SJCRH30 (cell line): ENCODE measurements at regions not wholly inside any gene's neighbourhood (a gene's known extent, or its start where the extent isn't known, plus 50 kb on each side); places are given as distances from the start of the nearest gene placed in this dataset.

Experiments
- DNase-seq, 2 experiments: peaks; one replicate each; pipeline ENCODE4 v3.0.0-alpha.2; 2015 to 2020
- H3K27ac ChIP-seq: fragments of 250-450 bp; sonication (Bioruptor Pico); 2 replicates; pipeline ENCODE4 v1.5.1; 2020; ENCODE audit warnings: mild to moderate bottlenecking, moderate library complexity
- H3K27me3 ChIP-seq: fragments of 250-450 bp; sonication (Bioruptor Pico); 2 replicates; pipeline ENCODE4 v1.5.1; 2020; ENCODE audit warnings: mild to moderate bottlenecking, moderate library complexity
- H3K36me3 ChIP-seq: fragments of 250-450 bp; sonication (Bioruptor Pico); 2 replicates; pipeline ENCODE4 v1.5.1; 2020; ENCODE audit warnings: mild to moderate bottlenecking, moderate library complexity
- H3K4me1 ChIP-seq: fragments of 250-450 bp; sonication (Bioruptor Pico); 2 replicates; pipeline ENCODE4 v1.5.1; 2020; ENCODE audit warnings: mild to moderate bottlenecking, moderate library complexity
- H3K4me3 ChIP-seq: fragments of 250-450 bp; sonication (Bioruptor Pico); 2 replicates; pipeline ENCODE4 v1.5.1; 2020; ENCODE audit warnings: mild to moderate bottlenecking, moderate library complexity
- H3K9me3 ChIP-seq: fragments of 250-450 bp; sonication (Bioruptor Pico); replicated peaks from 2 replicates; pipeline ENCODE4 v1.5.1; 2020; ENCODE audit warnings: mild to moderate bottlenecking, moderate library complexity

- DNase-seq: no peak
- H3K9me3 ChIP-seq: no peaks in the 10 kb centered on the region
- no peaks in the 10 kb centered on the region for H3K4me1 ChIP-seq
- H3K27me3 ChIP-seq: no peaks in the 10 kb centered on the region
- no peak overlapping the region for H3K4me3 ChIP-seq
- no peak overlapping the region for H3K27ac ChIP-seq
- H3K36me3 ChIP-seq: no peaks in the 10 kb centered on the region
These were observed 227.6 kb downstream of the CBLN2 start for GRCh38 chr18:72316497-72316896.

DNA sequence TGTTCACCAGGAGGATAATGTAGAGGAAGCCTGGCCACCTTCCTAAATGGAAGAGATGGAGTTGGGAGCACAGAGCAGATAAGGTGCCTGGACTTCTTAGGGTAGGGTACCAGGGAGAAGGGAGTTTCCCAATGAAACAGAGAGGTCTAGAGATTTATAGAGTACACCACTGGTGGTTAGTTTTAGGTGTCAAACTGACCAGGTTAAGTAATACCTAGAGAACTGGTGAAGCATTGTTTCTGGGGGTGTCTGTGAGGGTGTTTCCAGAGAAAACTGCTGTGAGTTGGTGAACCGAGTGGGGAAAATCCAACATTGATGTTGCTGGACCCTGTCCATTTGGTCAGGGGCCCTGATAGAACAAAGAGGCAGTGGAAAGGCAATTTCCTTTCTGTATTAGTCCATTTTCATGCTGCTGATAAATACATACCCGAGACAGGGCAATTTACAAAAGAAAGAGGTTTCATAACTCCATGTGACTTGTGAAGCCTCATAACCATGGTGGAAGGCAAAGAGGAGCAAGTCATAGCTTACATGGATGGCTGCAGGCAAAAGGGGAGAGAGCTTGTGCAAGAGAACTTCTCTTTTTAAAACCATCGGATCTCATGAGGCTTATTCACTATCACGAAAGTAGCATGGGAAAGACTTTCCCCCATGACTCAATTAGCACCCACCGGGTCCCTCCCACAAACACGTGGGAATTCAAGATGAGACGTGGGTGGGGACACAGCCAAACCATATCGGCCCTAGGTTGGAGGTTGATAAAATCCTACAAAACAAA, 260.8 kb downstream of the CBLN2 start:
- no peak overlapping the region for H3K4me3 ChIP-seq
- H3K36me3 ChIP-seq: no peaks in the 10 kb centered on the region
- no peaks in the 10 kb centered on the region for H3K9me3 ChIP-seq
- no peak for DNase-seq
- H3K4me1 ChIP-seq: no peaks in the 10 kb centered on the region
- no peaks in the 10 kb centered on the region for H3K27me3 ChIP-seq
- no peak overlapping the region for H3K27ac ChIP-seq

- Histone ChIP-seq H3K4me1 (no peaks in the 10 kb centered on the region), H3K27me3 (no peaks in the 10 kb centered on the region), H3K36me3 (no peaks in the 10 kb centered on the region), H3K9me3 (no peaks in the 10 kb centered on the region), H3K4me3 (no peak overlapping the region), H3K27ac (no peak overlapping the region)
- DNase-seq: no peak
These were observed 271.1 kb downstream of the CBLN2 start for GRCh38 chr18:72273025-72273424.

DNA sequence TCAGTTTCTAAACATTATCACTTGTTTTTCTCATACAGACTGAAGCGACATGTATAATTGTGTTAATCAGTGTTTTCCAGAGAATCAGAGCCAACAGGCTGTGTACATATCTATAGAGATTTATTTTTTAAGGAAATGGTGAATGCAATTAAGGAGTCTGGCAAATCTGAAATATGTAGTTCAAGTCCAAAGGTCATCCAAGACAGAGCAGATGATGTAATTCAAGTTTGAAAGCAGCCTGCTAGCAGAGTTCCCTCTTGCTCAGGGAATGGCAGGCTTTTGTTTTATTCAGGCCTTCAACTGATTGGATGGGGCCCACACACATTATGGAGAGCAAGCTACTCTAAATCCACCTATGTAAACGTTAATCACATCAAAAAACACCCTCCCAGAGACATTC, 282.6 kb downstream of the CBLN2 start:
- Histone ChIP-seq H3K4me3 (no peak overlapping the region), H3K27ac (no peak overlapping the region), H3K9me3 (no peaks in the 10 kb centered on the region), H3K27me3 (no peaks in the 10 kb centered on the region), H3K36me3 (no peaks in the 10 kb centered on the region), H3K4me1 (no peaks in the 10 kb centered on the region)
- no peak for DNase-seq

- Histone ChIP-seq H3K27me3 (no peaks in the 10 kb centered on the region), H3K27ac (no peak overlapping the region), H3K4me1 (no peaks in the 10 kb centered on the region), H3K36me3 (no peaks in the 10 kb centered on the region), H3K4me3 (no peak overlapping the region), H3K9me3 (no peaks in the 10 kb centered on the region)
- DNase-seq: no peak
These were observed 298.1 kb downstream of the CBLN2 start for GRCh38 chr18:72246076-72246475.

DNA sequence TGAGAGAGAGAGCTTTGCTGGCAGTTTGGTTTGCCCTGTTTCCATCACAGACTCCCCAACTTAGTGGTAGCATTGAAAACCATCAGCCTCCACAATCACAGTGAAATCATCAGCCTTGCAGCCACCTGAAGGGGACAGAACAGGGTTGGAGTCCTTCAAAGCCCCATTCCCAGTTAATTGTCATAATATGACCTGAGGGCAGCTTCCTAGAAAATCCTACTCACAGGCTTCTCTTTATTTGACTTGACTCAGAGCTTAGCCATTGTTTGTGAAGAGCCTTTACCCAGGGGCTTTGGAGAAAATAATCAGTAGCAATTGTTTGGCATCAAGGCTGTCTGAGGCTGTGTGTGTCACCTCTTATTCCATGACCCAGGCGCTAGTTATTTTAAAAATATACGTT, 308.7 kb downstream of the CBLN2 start:
- H3K9me3 ChIP-seq: no peaks in the 10 kb centered on the region
- no peak overlapping the region for H3K27ac ChIP-seq
- no peaks in the 10 kb centered on the region for H3K27me3 ChIP-seq
- H3K4me3 ChIP-seq: no peak overlapping the region
- H3K4me1 ChIP-seq: no peaks in the 10 kb centered on the region
- H3K36me3 ChIP-seq: no peaks in the 10 kb centered on the region
- peak; percentile 9 to 50 for DNase-seq

DNA sequence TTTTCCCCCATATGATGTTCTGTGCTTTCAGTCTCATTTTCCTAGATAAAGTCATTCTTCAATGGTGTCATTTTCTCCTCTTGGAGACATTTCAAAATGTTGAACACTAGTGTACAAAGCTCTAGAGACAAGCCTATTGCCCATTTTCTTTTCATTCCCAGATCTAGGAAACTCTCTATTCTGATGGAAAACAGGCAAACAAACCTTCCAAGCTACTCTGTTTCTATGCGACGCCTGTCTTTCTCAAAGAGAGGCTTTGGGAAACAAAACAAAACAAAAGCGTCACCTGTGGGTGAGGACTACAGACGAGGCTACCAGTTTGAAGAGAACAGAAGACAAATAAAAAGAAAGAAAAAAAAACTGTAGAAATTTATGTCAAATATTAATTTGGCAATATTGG, 311.0 kb downstream of the CBLN2 start:
- Histone ChIP-seq H3K4me1 (no peaks in the 10 kb centered on the region), H3K36me3 (no peaks in the 10 kb centered on the region), H3K27me3 (no peaks in the 10 kb centered on the region), H3K9me3 (no peaks in the 10 kb centered on the region), H3K4me3 (no peak overlapping the region), H3K27ac (no peak overlapping the region)
- no peak for DNase-seq

GRCh38 chr18:72232644-72233043, 311.5 kb downstream of the CBLN2 start:
- DNase-seq: no peak

DNA sequence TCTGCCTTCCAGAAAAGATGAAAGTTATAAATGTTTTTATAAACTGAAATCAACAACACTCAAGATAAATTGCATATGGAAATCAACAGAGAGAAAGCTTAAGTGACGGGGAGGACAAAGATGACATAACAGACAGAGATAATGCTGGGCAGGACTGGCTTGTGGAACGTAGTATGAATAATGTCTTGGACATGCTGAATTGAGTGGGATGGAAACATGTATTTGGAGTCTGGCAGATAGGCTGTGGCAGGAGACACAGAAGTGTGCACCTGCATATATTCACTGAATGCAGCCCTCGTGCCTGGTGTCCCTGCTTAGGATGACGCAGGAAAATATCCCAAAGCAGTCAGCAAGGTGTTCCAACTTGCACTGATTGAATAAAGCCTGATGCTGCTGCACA, 318.2 kb downstream of the CBLN2 start:
- Histone ChIP-seq H3K9me3 (no peaks in the 10 kb centered on the region), H3K4me1 (no peaks in the 10 kb centered on the region), H3K4me3 (no peak overlapping the region), H3K36me3 (no peaks in the 10 kb centered on the region), H3K27ac (no peak overlapping the region), H3K27me3 (no peaks in the 10 kb centered on the region)
- no peak for DNase-seq

More at GRCh38 chr18:72232644-72233043, 311.5 kb downstream of the CBLN2 start:
- Histone ChIP-seq H3K27me3 (no peaks in the 10 kb centered on the region), H3K36me3 (no peaks in the 10 kb centered on the region), H3K9me3 (no peaks in the 10 kb centered on the region), H3K4me1 (no peaks in the 10 kb centered on the region), H3K27ac (no peak overlapping the region), H3K4me3 (no peak overlapping the region)

- no peaks in the 10 kb centered on the region for H3K4me1 ChIP-seq
- no peaks in the 10 kb centered on the region for H3K27me3 ChIP-seq
- no peaks in the 10 kb centered on the region for H3K36me3 ChIP-seq
These were observed 320.4 kb downstream of the CBLN2 start for GRCh38 chr18:72223733-72224132.

DNA sequence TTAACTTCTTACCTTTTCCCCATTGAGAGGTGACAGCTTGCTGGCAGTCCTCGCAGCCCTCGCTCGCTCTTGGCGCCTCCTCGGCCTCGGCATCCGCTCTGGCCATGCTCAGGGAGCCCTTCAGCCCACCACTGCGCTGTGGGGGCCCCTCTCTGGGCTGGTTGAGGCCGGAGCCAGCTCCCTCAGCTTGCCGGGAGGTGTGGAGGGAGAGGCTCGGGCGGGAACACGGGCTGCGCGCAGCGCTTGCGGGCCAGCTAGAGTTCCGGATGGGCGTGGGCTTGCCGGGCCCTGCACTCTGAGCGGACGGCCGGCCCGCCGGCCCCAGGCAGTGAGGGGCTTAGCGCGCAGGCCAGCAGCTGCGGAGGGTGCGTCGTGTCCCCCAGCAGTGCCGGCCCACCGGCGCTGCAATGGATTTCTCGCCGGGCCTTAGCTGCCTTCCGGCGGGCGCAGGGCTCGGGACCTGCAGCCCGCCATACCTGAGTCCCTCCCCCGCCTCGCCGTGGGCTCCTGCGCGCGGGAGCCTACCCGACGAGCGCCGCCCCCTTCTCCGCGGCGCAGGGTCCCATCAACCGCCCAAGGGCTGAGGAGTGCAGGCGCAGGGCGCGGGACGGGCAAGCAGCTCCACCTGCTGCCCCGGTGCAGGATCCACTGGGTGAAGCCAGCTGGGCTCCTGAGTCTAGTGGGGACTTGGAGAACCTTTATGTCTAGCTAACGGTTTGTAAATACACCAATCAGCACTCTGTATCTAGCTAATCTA, 335.0 kb downstream of the CBLN2 start:
- no peak overlapping the region for H3K27ac ChIP-seq
- no peaks in the 10 kb centered on the region for H3K9me3 ChIP-seq
- DNase-seq: no peak
- peaks cover 19% of the 10 kb centered on the region for H3K4me1 ChIP-seq
- no peaks in the 10 kb centered on the region for H3K27me3 ChIP-seq
- no peaks in the 10 kb centered on the region for H3K36me3 ChIP-seq
- no peak overlapping the region for H3K4me3 ChIP-seq

More at GRCh38 chr18:72223733-72224132, 320.4 kb downstream of the CBLN2 start:
- H3K4me3 ChIP-seq: no peak overlapping the region
- no peak overlapping the region for H3K27ac ChIP-seq
- no peak for DNase-seq
- no peaks in the 10 kb centered on the region for H3K9me3 ChIP-seq

DNA sequence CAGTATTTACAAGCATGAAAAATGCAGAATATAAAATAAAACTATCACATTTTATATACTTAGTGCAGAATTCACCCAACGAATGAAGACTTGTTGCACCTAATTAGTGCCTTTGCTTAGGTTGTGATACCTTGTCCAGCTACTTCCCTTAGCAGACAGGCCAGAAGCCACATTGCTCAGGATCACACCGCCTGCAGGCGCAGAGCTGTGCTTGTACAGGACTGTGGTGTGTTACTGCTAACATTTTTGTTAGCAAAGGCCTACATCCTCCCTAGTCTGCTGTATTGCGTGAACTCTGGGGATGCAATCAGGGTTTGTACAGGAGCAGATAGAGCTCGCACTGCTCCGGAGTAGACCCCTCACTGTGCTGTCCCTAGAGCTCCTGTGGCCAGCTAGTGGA, 336.9 kb downstream of the CBLN2 start:
- H3K27ac ChIP-seq: peak overlapping the region; percentile 91
- peak; percentile 68 to 78 for DNase-seq
- no peaks in the 10 kb centered on the region for H3K36me3 ChIP-seq
- H3K27me3 ChIP-seq: no peaks in the 10 kb centered on the region
- no peaks in the 10 kb centered on the region for H3K9me3 ChIP-seq
- H3K4me1 ChIP-seq: peaks cover 19% of the 10 kb centered on the region
- no peak overlapping the region for H3K4me3 ChIP-seq

DNA sequence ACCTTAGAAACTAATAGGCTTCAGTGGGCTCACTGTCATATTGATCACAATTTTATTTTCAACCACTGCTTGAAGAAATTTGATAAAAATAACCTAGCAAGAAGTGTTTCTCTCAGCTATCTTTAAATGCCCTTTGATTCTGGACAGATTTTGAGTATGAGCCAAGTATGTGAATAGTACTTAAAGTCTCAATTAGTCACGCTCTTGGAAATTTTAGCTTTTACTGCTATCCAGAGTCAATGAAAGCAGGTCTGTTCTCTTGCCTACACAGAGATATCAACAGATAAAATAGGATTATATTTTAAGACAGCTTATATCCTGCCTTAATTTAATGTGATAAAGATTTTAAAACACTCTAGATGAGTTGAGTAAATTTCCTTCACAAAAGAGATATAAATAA, 337.3 kb downstream of the CBLN2 start:
- no peaks in the 10 kb centered on the region for H3K36me3 ChIP-seq
- peaks cover 19% of the 10 kb centered on the region for H3K4me1 ChIP-seq
- H3K27me3 ChIP-seq: no peaks in the 10 kb centered on the region
- no peaks in the 10 kb centered on the region for H3K9me3 ChIP-seq
- H3K27ac ChIP-seq: peak overlapping the region; percentile 91
- H3K4me3 ChIP-seq: peak overlapping the region; percentile 26
- peak; percentile 2 to 80 for DNase-seq

DNA sequence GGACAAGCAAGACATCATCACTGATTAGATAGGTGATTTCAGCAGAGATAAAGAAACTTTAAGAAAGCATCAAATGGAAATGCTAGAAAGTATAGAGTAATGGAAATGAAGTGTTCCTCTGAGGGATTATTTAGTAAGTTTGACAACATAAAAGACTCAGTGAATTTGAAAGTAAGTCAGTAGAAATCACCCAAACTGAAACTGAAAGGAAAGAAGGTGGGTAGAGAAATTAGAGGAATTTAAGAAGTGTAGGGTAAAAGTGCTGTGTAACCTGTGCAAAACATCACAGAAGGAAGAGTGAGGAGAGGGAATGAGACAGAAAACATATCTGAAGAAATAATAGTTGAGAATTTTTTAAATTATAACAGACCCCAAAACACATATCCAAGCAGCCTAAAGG, 343.1 kb downstream of the CBLN2 start:
- DNase-seq: no peak
- peaks cover 6% of the 10 kb centered on the region for H3K4me1 ChIP-seq
- H3K9me3 ChIP-seq: no peaks in the 10 kb centered on the region
- no peaks in the 10 kb centered on the region for H3K36me3 ChIP-seq
- no peak overlapping the region for H3K27ac ChIP-seq
- no peaks in the 10 kb centered on the region for H3K27me3 ChIP-seq
- H3K4me3 ChIP-seq: no peak overlapping the region

DNA sequence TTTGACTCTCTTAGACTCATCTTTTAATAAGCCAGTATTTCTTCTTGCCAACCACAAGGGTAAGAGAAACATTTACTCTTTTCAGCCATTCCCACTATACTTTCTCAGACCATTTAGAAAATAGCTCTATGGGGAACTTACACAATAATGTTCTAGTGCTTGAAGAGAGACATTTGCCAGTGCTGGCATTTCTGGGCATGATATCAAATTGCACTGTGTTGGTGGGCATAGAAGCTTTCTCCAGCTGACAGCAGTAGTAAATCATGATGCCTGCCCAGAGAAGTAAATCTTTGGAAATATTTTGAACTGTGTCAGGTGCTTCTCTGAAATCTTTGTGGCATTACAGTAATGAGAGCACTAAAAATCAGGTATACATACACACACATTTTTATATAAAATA, 346.6 kb downstream of the CBLN2 start:
- H3K4me1 ChIP-seq: no peaks in the 10 kb centered on the region
- H3K4me3 ChIP-seq: no peak overlapping the region
- H3K27me3 ChIP-seq: no peaks in the 10 kb centered on the region
- H3K27ac ChIP-seq: no peak overlapping the region
- no peak for DNase-seq
- H3K9me3 ChIP-seq: no peaks in the 10 kb centered on the region
- H3K36me3 ChIP-seq: no peaks in the 10 kb centered on the region
